GM12878 (cell line): ENCODE measurements at regions not wholly inside any gene's neighbourhood (a gene's known extent, or its start where the extent isn't known, plus 50 kb on each side); places are given as distances from the start of the nearest gene placed in this dataset.

Source experiments
- ATAC-seq: fragments of 200-7000 bp; cut with Tn5 transposase; 3 replicates; pipeline ENCODE4 v1.9.1; 2020; ENCODE audit warnings: mild to moderate bottlenecking, moderate library complexity
- BruUV-seq: library from RNA; stranded (reverse); fragments of 400-500 nt; replicated peaks from 2 replicates; lab custom pipeline; 2021; lab: Mats Ljungman, UMichigan
- CTCF ChIA-PET: fragments of 300-600 bp; sonication (Branson Sonifier 250); formaldehyde crosslinking; extraction: SDS; loops from one replicate; lab custom pipeline; 2021; ENCODE audit warnings: inconsistent platforms; lab: Yijun Ruan, JAX
- POLR2A ChIA-PET: fragments of 350-600 bp; formaldehyde crosslinking; extraction: SDS; loops from one replicate; lab custom pipeline; 2021; ENCODE audit warnings: inconsistent platforms; lab: Charles Lee
- RAD21 ChIA-PET: fragments of 300-600 bp; sonication (Branson Sonifier 250); formaldehyde crosslinking; loops from one replicate; lab custom pipeline; 2023; ENCODE audit warnings: antibody characterized with exemption; ENCODE audit not compliant: unreplicated experiment; lab: Charles Lee
- SMC1A ChIA-PET: fragments of 300-600 bp; sonication (Branson Sonifier 250); formaldehyde crosslinking; loops from one replicate; lab custom pipeline; 2023; ENCODE audit not compliant: unreplicated experiment, uncharacterized antibody; lab: Charles Lee
- DNase-seq: peaks from one replicate; pipeline ENCODE4 v3.0.0-alpha.2; 2011; ENCODE audit warnings: low read depth, low spot score
- FAIRE-seq: peaks from 3 replicates; lab custom pipeline; 2011; peaks lifted over from hg19 to GRCh38; lab: Jason Lieb, UNC
- H2AFZ ChIP-seq: 2 replicates; pipeline ENCODE4 v1.6.0; 2011; ENCODE audit warnings: low read depth, low read length, control low read depth; ENCODE audit not compliant: control insufficient read depth
- H3K27ac ChIP-seq: 2 replicates; pipeline ENCODE4 v1.5.1; 2011; ENCODE audit warnings: control low read depth; ENCODE audit not compliant: control insufficient read depth, insufficient read depth
- H3K27me3 ChIP-seq, 2 experiments: replicated peaks in 1 of 2; 2 replicates each; pipeline versions ENCODE4 v1.6.0 to v1.6.1; 2011; ENCODE audit warnings: low read length in 1 of 2; ENCODE audit not compliant: control insufficient read depth in 2 of 2, insufficient read depth in 2 of 2
- H3K36me3 ChIP-seq, 2 experiments: 2 replicates each; pipeline ENCODE4 v1.5.1; 2011; ENCODE audit warnings: low read length in 1 of 2; ENCODE audit not compliant: control insufficient read depth in 2 of 2, insufficient read depth in 2 of 2
- H3K4me1 ChIP-seq: 2 replicates; pipeline ENCODE4 v1.6.1; 2011; ENCODE audit warnings: mild to moderate bottlenecking, low read length, moderate library complexity, mixed read lengths; ENCODE audit not compliant: control insufficient read depth, insufficient read depth
- H3K4me2 ChIP-seq: 2 replicates; pipeline ENCODE4 v1.6.0; 2011; ENCODE audit warnings: control low read depth; ENCODE audit not compliant: control insufficient read depth, insufficient read depth
- H3K4me3 ChIP-seq: fragments of 200-600 bp; sonication (generic); 2 replicates; pipeline ENCODE4 v1.5.1; 2016
- H3K79me2 ChIP-seq: 2 replicates; pipeline ENCODE4 v1.6.0; 2011; ENCODE audit warnings: low read length; ENCODE audit not compliant: control insufficient read depth, insufficient read depth
- H3K9ac ChIP-seq: 2 replicates; pipeline ENCODE4 v1.8.0; 2011; ENCODE audit warnings: low read length, control low read depth, mixed read lengths; ENCODE audit not compliant: control insufficient read depth, insufficient read depth
- H3K9me3 ChIP-seq: replicated peaks from 3 replicates; pipeline ENCODE4 v1.5.1; 2011; ENCODE audit warnings: mild to moderate bottlenecking, low read length; ENCODE audit not compliant: control insufficient read depth, insufficient read depth
- H4K20me1 ChIP-seq: 2 replicates; pipeline ENCODE4 v1.6.0; 2011; ENCODE audit not compliant: control insufficient read depth, insufficient read depth
- CREM ChIP-seq: IDR thresholded peaks from 2 replicates; pipeline ENCODE4 v1.6.1; 2014; ENCODE audit warnings: antibody characterized with exemption, low read depth
- NR2C1 ChIP-seq: fragments of 450-650 bp; IDR thresholded peaks from 2 replicates; pipeline ENCODE4 v1.6.1; 2017; ENCODE audit warnings: antibody characterized with exemption, mild to moderate bottlenecking, moderate library complexity
- POLR2A ChIP-seq: IDR thresholded peaks from 2 replicates; pipeline ENCODE4 v1.6.1; 2011; ENCODE audit warnings: low read depth, mild to moderate bottlenecking, low read length
- WRNIP1 ChIP-seq: IDR thresholded peaks from 2 replicates; pipeline ENCODE4 v1.6.1; 2011; ENCODE audit warnings: low read depth, low read length, improper control_type of control experiment, borderline replicate concordance
- WGBS: methylation state at CpG from one replicate; pipeline ENCODE4 v1.1.6; 2016; ENCODE audit warnings: low lambda C conversion rate; ENCODE audit not compliant: insufficient replicate concordance, insufficient coverage; ENCODE audit errors: missing lambda C conversion rate; 5-methylcytosine and 5-hydroxymethylcytosine counted together
- in situ Hi-C: fragments of 300-500 bp; cut with MboI; formaldehyde crosslinking; loops from 9 replicates; pipeline ENCODE4 v1.14.3; 2018; ENCODE audit warnings: mixed read lengths
- intact Hi-C: fragments of 100-400 bp; cut with micrococcal nuclease; formaldehyde crosslinking; loops from one replicate; pipeline ENCODE4 v1.14.2; 2022; ENCODE audit not compliant: unreplicated experiment
- TF ChIP-seq, protein P1 (sequence below): fragments of 450-650 bp; IDR thresholded peaks from 2 replicates; pipeline ENCODE4 v1.6.1; 2016; ENCODE audit warnings: mild to moderate bottlenecking, moderate library complexity, borderline replicate concordance
- TF ChIP-seq, protein P2 (sequence below): fragments of 450-650 bp; IDR thresholded peaks from 2 replicates; pipeline ENCODE4 v1.6.1; 2018; ENCODE audit warnings: borderline replicate concordance, mild to moderate bottlenecking; ENCODE audit not compliant: partially characterized antibody
- TF ChIP-seq, protein P3 (sequence below): fragments of 450-650 bp; IDR thresholded peaks from 2 replicates; pipeline ENCODE4 v1.6.1; 2018; ENCODE audit warnings: mild to moderate bottlenecking, low read depth, moderate library complexity; ENCODE audit not compliant: partially characterized antibody
- TF ChIP-seq, protein P4 (sequence below): fragments of 150-350 bp; IDR thresholded peaks from 2 replicates; pipeline ENCODE4 v1.6.1; 2016; ENCODE audit warnings: low read depth, low read length

DNA sequence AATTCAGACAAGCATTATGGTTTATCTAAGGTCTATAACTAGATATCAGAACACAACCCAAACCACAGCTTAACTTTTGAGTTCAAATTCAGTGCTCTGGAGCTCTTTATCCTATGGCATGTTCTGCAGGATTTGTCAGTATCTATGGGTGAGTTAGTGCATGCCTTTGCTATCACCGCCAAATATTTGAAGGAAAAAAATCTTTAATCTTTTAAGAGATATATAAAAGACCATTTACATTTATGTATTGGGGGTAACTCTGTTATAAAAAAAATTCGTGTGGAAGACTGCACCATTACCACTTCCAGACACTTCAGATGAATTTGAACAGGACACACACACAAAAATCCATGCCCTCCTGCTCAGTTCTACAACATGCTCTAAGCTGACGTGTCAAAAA is 313.5 kb upstream of the CHORDC1 start:
- Histone ChIP-seq H4K20me1 (no peaks in the 10 kb centered on the region), H3K27ac (no peak overlapping the region), H3K4me3 (no peak overlapping the region), H3K4me2 (no peak overlapping the region), H3K9me3 (no peaks in the 10 kb centered on the region), H3K4me1 (no peaks in the 10 kb centered on the region), H3K36me3 (no peaks in the 10 kb centered on the region), H3K9ac (no peak overlapping the region), H2AFZ (no peak overlapping the region), H3K27me3 (no peaks in the 10 kb centered on the region), H3K79me2 (no peaks in the 10 kb centered on the region)
- no peak for ATAC-seq
- no peak for FAIRE-seq
- no TSS peak for BruUV-seq
- intact Hi-C loops, result no loop called here
- ChIA-PET CTCF (interaction anchor here (0.7 kb wide), 1 partner anchor 17 kb away, joined by 3 read pairs; no protein-coding TSS in a partner anchor), POLR2A (interaction anchor here (0.6 kb wide), 1 partner anchor 74 kb away, joined by 4 read pairs; no protein-coding TSS in a partner anchor), RAD21 (no interaction called here), SMC1A (interaction anchor here (1.3 to 1.6 kb wide), 2 partner anchors 14 to 20 kb away, joined by 3 read pairs; no protein-coding TSS in a partner anchor)
- no peak for DNase-seq
- in situ Hi-C loops, result no loop called here
- WGBS, result 29% methylated on average over 3 of the region's 3 CpGs
- TF ChIP-seq, protein P1, sequence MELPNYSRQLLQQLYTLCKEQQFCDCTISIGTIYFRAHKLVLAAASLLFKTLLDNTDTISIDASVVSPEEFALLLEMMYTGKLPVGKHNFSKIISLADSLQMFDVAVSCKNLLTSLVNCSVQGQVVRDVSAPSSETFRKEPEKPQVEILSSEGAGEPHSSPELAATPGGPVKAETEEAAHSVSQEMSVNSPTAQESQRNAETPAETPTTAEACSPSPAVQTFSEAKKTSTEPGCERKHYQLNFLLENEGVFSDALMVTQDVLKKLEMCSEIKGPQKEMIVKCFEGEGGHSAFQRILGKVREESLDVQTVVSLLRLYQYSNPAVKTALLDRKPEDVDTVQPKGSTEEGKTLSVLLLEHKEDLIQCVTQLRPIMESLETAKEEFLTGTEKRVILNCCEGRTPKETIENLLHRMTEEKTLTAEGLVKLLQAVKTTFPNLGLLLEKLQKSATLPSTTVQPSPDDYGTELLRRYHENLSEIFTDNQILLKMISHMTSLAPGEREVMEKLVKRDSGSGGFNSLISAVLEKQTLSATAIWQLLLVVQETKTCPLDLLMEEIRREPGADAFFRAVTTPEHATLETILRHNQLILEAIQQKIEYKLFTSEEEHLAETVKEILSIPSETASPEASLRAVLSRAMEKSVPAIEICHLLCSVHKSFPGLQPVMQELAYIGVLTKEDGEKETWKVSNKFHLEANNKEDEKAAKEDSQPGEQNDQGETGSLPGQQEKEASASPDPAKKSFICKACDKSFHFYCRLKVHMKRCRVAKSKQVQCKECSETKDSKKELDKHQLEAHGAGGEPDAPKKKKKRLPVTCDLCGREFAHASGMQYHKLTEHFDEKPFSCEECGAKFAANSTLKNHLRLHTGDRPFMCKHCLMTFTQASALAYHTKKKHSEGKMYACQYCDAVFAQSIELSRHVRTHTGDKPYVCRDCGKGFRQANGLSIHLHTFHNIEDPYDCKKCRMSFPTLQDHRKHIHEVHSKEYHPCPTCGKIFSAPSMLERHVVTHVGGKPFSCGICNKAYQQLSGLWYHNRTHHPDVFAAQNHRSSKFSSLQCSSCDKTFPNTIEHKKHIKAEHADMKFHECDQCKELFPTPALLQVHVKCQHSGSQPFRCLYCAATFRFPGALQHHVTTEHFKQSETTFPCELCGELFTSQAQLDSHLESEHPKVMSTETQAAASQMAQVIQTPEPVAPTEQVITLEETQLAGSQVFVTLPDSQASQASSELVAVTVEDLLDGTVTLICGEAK, result no peak
- TF ChIP-seq POLR2A (no peak), NR2C1 (no peak), CREM (no peak), WRNIP1 (no peak)
- TF ChIP-seq, protein P2, sequence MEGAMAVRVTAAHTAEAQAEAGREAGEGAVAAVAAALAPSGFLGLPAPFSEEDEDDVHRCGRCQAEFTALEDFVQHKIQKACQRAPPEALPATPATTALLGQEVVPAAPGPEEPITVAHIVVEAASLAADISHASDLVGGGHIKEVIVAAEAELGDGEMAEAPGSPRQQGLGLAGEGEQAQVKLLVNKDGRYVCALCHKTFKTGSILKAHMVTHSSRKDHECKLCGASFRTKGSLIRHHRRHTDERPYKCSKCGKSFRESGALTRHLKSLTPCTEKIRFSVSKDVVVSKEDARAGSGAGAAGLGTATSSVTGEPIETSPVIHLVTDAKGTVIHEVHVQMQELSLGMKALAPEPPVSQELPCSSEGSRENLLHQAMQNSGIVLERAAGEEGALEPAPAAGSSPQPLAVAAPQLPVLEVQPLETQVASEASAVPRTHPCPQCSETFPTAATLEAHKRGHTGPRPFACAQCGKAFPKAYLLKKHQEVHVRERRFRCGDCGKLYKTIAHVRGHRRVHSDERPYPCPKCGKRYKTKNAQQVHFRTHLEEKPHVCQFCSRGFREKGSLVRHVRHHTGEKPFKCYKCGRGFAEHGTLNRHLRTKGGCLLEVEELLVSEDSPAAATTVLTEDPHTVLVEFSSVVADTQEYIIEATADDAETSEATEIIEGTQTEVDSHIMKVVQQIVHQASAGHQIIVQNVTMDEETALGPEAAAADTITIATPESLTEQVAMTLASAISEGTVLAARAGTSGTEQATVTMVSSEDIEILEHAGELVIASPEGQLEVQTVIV, result no peak
- TF ChIP-seq, protein P3, sequence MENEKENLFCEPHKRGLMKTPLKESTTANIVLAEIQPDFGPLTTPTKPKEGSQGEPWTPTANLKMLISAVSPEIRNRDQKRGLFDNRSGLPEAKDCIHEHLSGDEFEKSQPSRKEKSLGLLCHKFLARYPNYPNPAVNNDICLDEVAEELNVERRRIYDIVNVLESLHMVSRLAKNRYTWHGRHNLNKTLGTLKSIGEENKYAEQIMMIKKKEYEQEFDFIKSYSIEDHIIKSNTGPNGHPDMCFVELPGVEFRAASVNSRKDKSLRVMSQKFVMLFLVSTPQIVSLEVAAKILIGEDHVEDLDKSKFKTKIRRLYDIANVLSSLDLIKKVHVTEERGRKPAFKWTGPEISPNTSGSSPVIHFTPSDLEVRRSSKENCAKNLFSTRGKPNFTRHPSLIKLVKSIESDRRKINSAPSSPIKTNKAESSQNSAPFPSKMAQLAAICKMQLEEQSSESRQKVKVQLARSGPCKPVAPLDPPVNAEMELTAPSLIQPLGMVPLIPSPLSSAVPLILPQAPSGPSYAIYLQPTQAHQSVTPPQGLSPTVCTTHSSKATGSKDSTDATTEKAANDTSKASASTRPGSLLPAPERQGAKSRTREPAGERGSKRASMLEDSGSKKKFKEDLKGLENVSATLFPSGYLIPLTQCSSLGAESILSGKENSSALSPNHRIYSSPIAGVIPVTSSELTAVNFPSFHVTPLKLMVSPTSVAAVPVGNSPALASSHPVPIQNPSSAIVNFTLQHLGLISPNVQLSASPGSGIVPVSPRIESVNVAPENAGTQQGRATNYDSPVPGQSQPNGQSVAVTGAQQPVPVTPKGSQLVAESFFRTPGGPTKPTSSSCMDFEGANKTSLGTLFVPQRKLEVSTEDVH, result no peak
- TF ChIP-seq, protein P4, sequence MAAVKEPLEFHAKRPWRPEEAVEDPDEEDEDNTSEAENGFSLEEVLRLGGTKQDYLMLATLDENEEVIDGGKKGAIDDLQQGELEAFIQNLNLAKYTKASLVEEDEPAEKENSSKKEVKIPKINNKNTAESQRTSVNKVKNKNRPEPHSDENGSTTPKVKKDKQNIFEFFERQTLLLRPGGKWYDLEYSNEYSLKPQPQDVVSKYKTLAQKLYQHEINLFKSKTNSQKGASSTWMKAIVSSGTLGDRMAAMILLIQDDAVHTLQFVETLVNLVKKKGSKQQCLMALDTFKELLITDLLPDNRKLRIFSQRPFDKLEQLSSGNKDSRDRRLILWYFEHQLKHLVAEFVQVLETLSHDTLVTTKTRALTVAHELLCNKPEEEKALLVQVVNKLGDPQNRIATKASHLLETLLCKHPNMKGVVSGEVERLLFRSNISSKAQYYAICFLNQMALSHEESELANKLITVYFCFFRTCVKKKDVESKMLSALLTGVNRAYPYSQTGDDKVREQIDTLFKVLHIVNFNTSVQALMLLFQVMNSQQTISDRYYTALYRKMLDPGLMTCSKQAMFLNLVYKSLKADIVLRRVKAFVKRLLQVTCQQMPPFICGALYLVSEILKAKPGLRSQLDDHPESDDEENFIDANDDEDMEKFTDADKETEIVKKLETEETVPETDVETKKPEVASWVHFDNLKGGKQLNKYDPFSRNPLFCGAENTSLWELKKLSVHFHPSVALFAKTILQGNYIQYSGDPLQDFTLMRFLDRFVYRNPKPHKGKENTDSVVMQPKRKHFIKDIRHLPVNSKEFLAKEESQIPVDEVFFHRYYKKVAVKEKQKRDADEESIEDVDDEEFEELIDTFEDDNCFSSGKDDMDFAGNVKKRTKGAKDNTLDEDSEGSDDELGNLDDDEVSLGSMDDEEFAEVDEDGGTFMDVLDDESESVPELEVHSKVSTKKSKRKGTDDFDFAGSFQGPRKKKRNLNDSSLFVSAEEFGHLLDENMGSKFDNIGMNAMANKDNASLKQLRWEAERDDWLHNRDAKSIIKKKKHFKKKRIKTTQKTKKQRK, result no peak
